B cell (primary cell): ENCODE measurements at regions not wholly inside any gene's neighbourhood (a gene's known extent, or its start where the extent isn't known, plus 50 kb on each side); places are given as distances from the start of the nearest gene placed in this dataset.

ENCODE experiments used
- EZH2 ChIP-seq: IDR thresholded peaks from 2 replicates; pipeline ENCODE4 v1.6.1; 2012; ENCODE audit warnings: borderline replicate concordance, low read depth, mild to moderate bottlenecking, moderate library complexity, low read length; ENCODE audit not compliant: insufficient read depth, poor library complexity, severe bottlenecking
- TF ChIP-seq, protein P1 (sequence below): fragments of 200-600 bp; IDR thresholded peaks from one replicate; pipeline ENCODE4 v1.8.0; 2022; ENCODE audit warnings: antibody characterized with exemption, mild to moderate bottlenecking

DNA sequence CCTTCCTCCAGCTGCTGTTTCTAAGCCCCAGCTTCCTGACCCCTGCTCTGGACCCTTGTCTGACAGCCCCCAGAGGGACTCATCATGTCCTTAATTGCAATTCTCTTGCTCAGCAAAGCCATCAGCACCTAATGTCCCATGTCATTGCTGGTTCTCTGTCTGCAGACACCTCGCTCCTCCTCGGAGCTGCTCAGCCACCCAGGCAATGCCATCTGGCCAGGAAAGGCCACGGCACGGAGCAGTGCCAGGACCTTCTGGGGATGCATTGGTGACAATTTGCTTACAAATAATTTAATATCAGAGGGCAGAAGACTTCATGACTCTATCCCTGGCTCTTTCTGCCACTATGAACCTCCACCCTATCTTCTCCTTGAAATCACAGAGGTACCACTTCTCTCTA lies 107.0 kb upstream of the THY1 start:
- TF ChIP-seq, protein P1, sequence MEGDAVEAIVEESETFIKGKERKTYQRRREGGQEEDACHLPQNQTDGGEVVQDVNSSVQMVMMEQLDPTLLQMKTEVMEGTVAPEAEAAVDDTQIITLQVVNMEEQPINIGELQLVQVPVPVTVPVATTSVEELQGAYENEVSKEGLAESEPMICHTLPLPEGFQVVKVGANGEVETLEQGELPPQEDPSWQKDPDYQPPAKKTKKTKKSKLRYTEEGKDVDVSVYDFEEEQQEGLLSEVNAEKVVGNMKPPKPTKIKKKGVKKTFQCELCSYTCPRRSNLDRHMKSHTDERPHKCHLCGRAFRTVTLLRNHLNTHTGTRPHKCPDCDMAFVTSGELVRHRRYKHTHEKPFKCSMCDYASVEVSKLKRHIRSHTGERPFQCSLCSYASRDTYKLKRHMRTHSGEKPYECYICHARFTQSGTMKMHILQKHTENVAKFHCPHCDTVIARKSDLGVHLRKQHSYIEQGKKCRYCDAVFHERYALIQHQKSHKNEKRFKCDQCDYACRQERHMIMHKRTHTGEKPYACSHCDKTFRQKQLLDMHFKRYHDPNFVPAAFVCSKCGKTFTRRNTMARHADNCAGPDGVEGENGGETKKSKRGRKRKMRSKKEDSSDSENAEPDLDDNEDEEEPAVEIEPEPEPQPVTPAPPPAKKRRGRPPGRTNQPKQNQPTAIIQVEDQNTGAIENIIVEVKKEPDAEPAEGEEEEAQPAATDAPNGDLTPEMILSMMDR = no peak
- no peak for TF ChIP-seq EZH2
